GM12878 (cell line): ENCODE measurements at regions not wholly inside any gene's neighbourhood (a gene's known extent, or its start where the extent isn't known, plus 50 kb on each side); places are given as distances from the start of the nearest gene placed in this dataset.

ENCODE experiments used
- ATAC-seq: fragments of 200-7000 bp; cut with Tn5 transposase; 3 replicates; pipeline ENCODE4 v1.9.1; 2020; ENCODE audit warnings: mild to moderate bottlenecking, moderate library complexity
- BruUV-seq: library from RNA; stranded (reverse); fragments of 400-500 nt; replicated peaks from 2 replicates; lab custom pipeline; 2021; lab: Mats Ljungman, UMichigan
- CTCF ChIA-PET: fragments of 300-600 bp; sonication (Branson Sonifier 250); formaldehyde crosslinking; extraction: SDS; loops from one replicate; lab custom pipeline; 2021; ENCODE audit warnings: inconsistent platforms; lab: Yijun Ruan, JAX
- POLR2A ChIA-PET: fragments of 350-600 bp; formaldehyde crosslinking; extraction: SDS; loops from one replicate; lab custom pipeline; 2021; ENCODE audit warnings: inconsistent platforms; lab: Charles Lee
- RAD21 ChIA-PET: fragments of 300-600 bp; sonication (Branson Sonifier 250); formaldehyde crosslinking; loops from one replicate; lab custom pipeline; 2023; ENCODE audit warnings: antibody characterized with exemption; ENCODE audit not compliant: unreplicated experiment; lab: Charles Lee
- SMC1A ChIA-PET: fragments of 300-600 bp; sonication (Branson Sonifier 250); formaldehyde crosslinking; loops from one replicate; lab custom pipeline; 2023; ENCODE audit not compliant: unreplicated experiment, uncharacterized antibody; lab: Charles Lee
- DNase-seq: peaks from one replicate; pipeline ENCODE4 v3.0.0-alpha.2; 2011; ENCODE audit warnings: low read depth, low spot score
- FAIRE-seq: peaks from 3 replicates; lab custom pipeline; 2011; peaks lifted over from hg19 to GRCh38; lab: Jason Lieb, UNC
- H2AFZ ChIP-seq: 2 replicates; pipeline ENCODE4 v1.6.0; 2011; ENCODE audit warnings: low read depth, low read length, control low read depth; ENCODE audit not compliant: control insufficient read depth
- H3K27ac ChIP-seq: 2 replicates; pipeline ENCODE4 v1.5.1; 2011; ENCODE audit warnings: control low read depth; ENCODE audit not compliant: control insufficient read depth, insufficient read depth
- H3K27me3 ChIP-seq, 2 experiments: replicated peaks in 1 of 2; 2 replicates each; pipeline versions ENCODE4 v1.6.0 to v1.6.1; 2011; ENCODE audit warnings: low read length in 1 of 2; ENCODE audit not compliant: control insufficient read depth in 2 of 2, insufficient read depth in 2 of 2
- H3K36me3 ChIP-seq, 2 experiments: 2 replicates each; pipeline ENCODE4 v1.5.1; 2011; ENCODE audit warnings: low read length in 1 of 2; ENCODE audit not compliant: control insufficient read depth in 2 of 2, insufficient read depth in 2 of 2
- H3K4me1 ChIP-seq: 2 replicates; pipeline ENCODE4 v1.6.1; 2011; ENCODE audit warnings: mild to moderate bottlenecking, low read length, moderate library complexity, mixed read lengths; ENCODE audit not compliant: control insufficient read depth, insufficient read depth
- H3K4me2 ChIP-seq: 2 replicates; pipeline ENCODE4 v1.6.0; 2011; ENCODE audit warnings: control low read depth; ENCODE audit not compliant: control insufficient read depth, insufficient read depth
- H3K4me3 ChIP-seq: fragments of 200-600 bp; sonication (generic); 2 replicates; pipeline ENCODE4 v1.5.1; 2016
- H3K79me2 ChIP-seq: 2 replicates; pipeline ENCODE4 v1.6.0; 2011; ENCODE audit warnings: low read length; ENCODE audit not compliant: control insufficient read depth, insufficient read depth
- H3K9ac ChIP-seq: 2 replicates; pipeline ENCODE4 v1.8.0; 2011; ENCODE audit warnings: low read length, control low read depth, mixed read lengths; ENCODE audit not compliant: control insufficient read depth, insufficient read depth
- H3K9me3 ChIP-seq: replicated peaks from 3 replicates; pipeline ENCODE4 v1.5.1; 2011; ENCODE audit warnings: mild to moderate bottlenecking, low read length; ENCODE audit not compliant: control insufficient read depth, insufficient read depth
- H4K20me1 ChIP-seq: 2 replicates; pipeline ENCODE4 v1.6.0; 2011; ENCODE audit not compliant: control insufficient read depth, insufficient read depth
- EED ChIP-seq: sonication (generic); IDR thresholded peaks from 2 replicates; pipeline ENCODE4 v1.6.1; 2016; ENCODE audit warnings: antibody characterized with exemption, low read depth
- MLLT1 ChIP-seq: fragments of 450-650 bp; IDR thresholded peaks from 2 replicates; pipeline ENCODE4 v1.6.1; 2016; ENCODE audit warnings: mild to moderate bottlenecking
- MTA3 ChIP-seq: IDR thresholded peaks from 2 replicates; pipeline ENCODE4 v1.6.1; 2012; ENCODE audit warnings: low read length, inconsistent platforms, borderline replicate concordance
- MXI1 ChIP-seq: fragments of 150-350 bp; IDR thresholded peaks from 2 replicates; pipeline ENCODE4 v1.6.1; 2011; ENCODE audit warnings: low read depth, mild to moderate bottlenecking, inconsistent platforms, low read length, improper control_type of control experiment
- NFYA ChIP-seq: IDR thresholded peaks from 2 replicates; pipeline ENCODE4 v1.6.1; 2011; ENCODE audit warnings: low read depth, mild to moderate bottlenecking, low read length, improper control_type of control experiment, borderline replicate concordance
- PBX3 ChIP-seq: IDR thresholded peaks from 2 replicates; pipeline ENCODE4 v1.6.1; 2011; ENCODE audit warnings: mild to moderate bottlenecking, low read depth, low read length, moderate library complexity; ENCODE audit not compliant: insufficient replicate concordance
- RELA ChIP-seq: fragments of 450-650 bp; IDR thresholded peaks from 2 replicates; pipeline ENCODE4 v1.8.0; 2014; ENCODE audit warnings: borderline replicate concordance; ENCODE audit not compliant: partially characterized antibody
- RUNX3 ChIP-seq: IDR thresholded peaks from 2 replicates; pipeline ENCODE4 v1.6.1; 2012; ENCODE audit warnings: low read length, inconsistent platforms
- ZBTB33 ChIP-seq: fragments of 450-650 bp; IDR thresholded peaks from 2 replicates; pipeline ENCODE4 v1.6.1; 2017; ENCODE audit warnings: mild to moderate bottlenecking
- ZNF687 ChIP-seq: fragments of 450-650 bp; IDR thresholded peaks from 2 replicates; pipeline ENCODE4 v1.6.1; 2017; ENCODE audit warnings: mild to moderate bottlenecking, moderate library complexity
- WGBS: methylation state at CpG from one replicate; pipeline ENCODE4 v1.1.6; 2016; ENCODE audit warnings: low lambda C conversion rate; ENCODE audit not compliant: insufficient replicate concordance, insufficient coverage; ENCODE audit errors: missing lambda C conversion rate; 5-methylcytosine and 5-hydroxymethylcytosine counted together
- in situ Hi-C: fragments of 300-500 bp; cut with MboI; formaldehyde crosslinking; loops from 9 replicates; pipeline ENCODE4 v1.14.3; 2018; ENCODE audit warnings: mixed read lengths
- intact Hi-C: fragments of 100-400 bp; cut with micrococcal nuclease; formaldehyde crosslinking; loops from one replicate; pipeline ENCODE4 v1.14.2; 2022; ENCODE audit not compliant: unreplicated experiment

- no peak for TF ChIP-seq MTA3
- TF ChIP-seq, all 136 proteins: peak for 0
Observed at GRCh38 chr14:99047441-99048031, 224.5 kb downstream of the BCL11B start (continued).

GRCh38 chr14:99050309-99050708 lies 221.7 kb downstream of the BCL11B start:
- no peaks in the 10 kb centered on the region for H3K4me1 ChIP-seq
- RAD21 ChIA-PET, result no interaction called here
- no peaks in the 10 kb centered on the region for H4K20me1 ChIP-seq
- in situ Hi-C loops, result no loop called here
- no peaks in the 10 kb centered on the region for H3K27me3 ChIP-seq
- no peaks in the 10 kb centered on the region for H3K79me2 ChIP-seq
- intact Hi-C loops, result no loop called here
- FAIRE-seq (no peak), ATAC-seq (no peak), DNase-seq (no peak)
- POLR2A ChIA-PET, result no interaction called here
- SMC1A ChIA-PET, result no interaction called here
- no TSS peak for BruUV-seq
- no peak overlapping the region for H2AFZ ChIP-seq
- H3K4me2 ChIP-seq, result no peak overlapping the region
- CTCF ChIA-PET, result no interaction called here
- H3K9ac ChIP-seq, result no peak overlapping the region
- 0% methylated on average over 1 of the region's 1 CpG for WGBS
- no peaks in the 10 kb centered on the region for H3K36me3 ChIP-seq
- no peak overlapping the region for H3K27ac ChIP-seq
- no peaks in the 10 kb centered on the region for H3K9me3 ChIP-seq
- no peak overlapping the region for H3K4me3 ChIP-seq
- TF ChIP-seq MXI1, result no peak
- no peak for TF ChIP-seq ZBTB33
- no peak for TF ChIP-seq RELA
- TF ChIP-seq ZNF687, result no peak
- no peak for TF ChIP-seq PBX3
- no peak for TF ChIP-seq NFYA
- TF ChIP-seq EED, result no peak
- no peak for TF ChIP-seq RUNX3
- no peak for TF ChIP-seq MLLT1
